H1 (cell line): ENCODE measurements at regions not wholly inside any gene's neighbourhood (a gene's known extent, or its start where the extent isn't known, plus 50 kb on each side); places are given as distances from the start of the nearest gene placed in this dataset.

ENCODE experiments used
- CTCF ChIA-PET: fragments of 300-600 bp; sonication (Branson Sonifier 250); formaldehyde crosslinking; loops from one replicate; lab custom pipeline; 2021; ENCODE audit not compliant: partially characterized antibody; lab: Charles Lee
- POLR2A ChIA-PET: fragments of 300-600 bp; sonication (Branson Sonifier 250); formaldehyde crosslinking; loops from one replicate; lab custom pipeline; 2021; ENCODE audit warnings: inconsistent platforms; ENCODE audit not compliant: partially characterized antibody; lab: Charles Lee
- DNase-seq, 2 experiments: peaks; one replicate each; pipeline versions ENCODE4 v3.0.0 to v3.0.0-alpha.2; 2010 to 2022; ENCODE audit warnings: low spot score in 2 of 2, low read depth in 1 of 2, mixed read lengths in 1 of 2
- FAIRE-seq: peaks from 2 replicates; lab custom pipeline; 2011; peaks lifted over from hg19 to GRCh38; lab: Jason Lieb, UNC
- H2AFZ ChIP-seq: 2 replicates; pipeline ENCODE4 v1.8.1; 2012; ENCODE audit warnings: low read length, inconsistent platforms
- H2AK5ac ChIP-seq: 2 replicates; pipeline ENCODE4 v1.6.1; 2013; ENCODE audit warnings: low read depth, low read length
- H2BK120ac ChIP-seq: replicated peaks from 2 replicates; pipeline ENCODE3; 2013; ENCODE audit warnings: low read depth, low read length, inconsistent platforms
- H2BK12ac ChIP-seq: 2 replicates; pipeline ENCODE4 v1.6.1; 2013; ENCODE audit warnings: low read depth, low read length
- H2BK15ac ChIP-seq: 2 replicates; pipeline ENCODE4 v1.6.1; 2013; ENCODE audit warnings: low read length
- H2BK20ac ChIP-seq: 2 replicates; pipeline ENCODE4 v1.6.1; 2013; ENCODE audit warnings: low read length
- H2BK5ac ChIP-seq: 2 replicates; pipeline ENCODE4 v1.6.1; 2013; ENCODE audit warnings: low read depth, low read length
- H3K14ac ChIP-seq: 2 replicates; pipeline ENCODE4 v1.6.1; 2013; ENCODE audit warnings: inconsistent platforms; ENCODE audit not compliant: insufficient read length
- H3K18ac ChIP-seq: 2 replicates; pipeline ENCODE4 v1.6.1; 2013; ENCODE audit warnings: low read length; ENCODE audit errors: extremely low read depth
- H3K23ac ChIP-seq: 2 replicates; pipeline ENCODE4 v1.6.1; 2013; ENCODE audit warnings: inconsistent platforms; ENCODE audit not compliant: insufficient read length
- H3K23me2 ChIP-seq: 2 replicates; pipeline ENCODE4 v1.6.1; 2013; ENCODE audit warnings: low read depth, low read length
- H3K27ac ChIP-seq: 2 replicates; pipeline ENCODE4 v1.6.1; 2011; ENCODE audit warnings: low read depth, low read length, inconsistent platforms
- H3K27me3 ChIP-seq, 4 experiments: replicated peaks in 1 of 4; 1 replicate in 1 of 4; 2 replicates in 3 of 4; pipeline versions ENCODE4 v1.6.1 to v1.8.1; 2011 to 2013; ENCODE audit warnings: low read length in 3 of 4, mild to moderate bottlenecking in 3 of 4, inconsistent platforms in 2 of 4, mixed read lengths in 2 of 4, moderate library complexity in 1 of 4; ENCODE audit not compliant: control insufficient read depth in 3 of 4, insufficient read depth in 3 of 4; ENCODE audit errors: extremely low read depth in 1 of 4
- H3K36me3 ChIP-seq, 4 experiments: 2 replicates each; pipeline versions ENCODE4 v1.6.1 to v1.8.1; 2011 to 2013; ENCODE audit warnings: mild to moderate bottlenecking in 4 of 4, low read length in 3 of 4, moderate library complexity in 2 of 4, control low read depth in 1 of 4, inconsistent platforms in 1 of 4; ENCODE audit not compliant: insufficient read depth in 4 of 4, control insufficient read depth in 2 of 4
- H3K4ac ChIP-seq: replicated peaks from 2 replicates; pipeline ENCODE3; 2013; ENCODE audit warnings: low read length, low read depth, mixed read lengths, inconsistent platforms; ENCODE audit not compliant: insufficient read length
- H3K4me1 ChIP-seq, 4 experiments: replicated peaks in 1 of 4; 1 replicate in 1 of 4; 2 replicates in 3 of 4; pipeline versions ENCODE4 v1.6.1 to v1.8.1; 2011 to 2013; ENCODE audit warnings: low read length in 3 of 4, inconsistent platforms in 2 of 4, mixed read lengths in 1 of 4; ENCODE audit not compliant: insufficient read depth in 4 of 4, control insufficient read depth in 3 of 4
- H3K4me2 ChIP-seq, 2 experiments: 2 replicates each; pipeline versions ENCODE4 v1.6.1 to v1.8.1; 2011 to 2013; ENCODE audit warnings: low read depth in 2 of 2, low read length in 2 of 2, control low read depth in 1 of 2, inconsistent platforms in 1 of 2, mild to moderate bottlenecking in 1 of 2; ENCODE audit not compliant: insufficient read depth in 1 of 2
- H3K4me3 ChIP-seq, 4 experiments: fragments of 200-600, 300-600 bp in 1 of 4; sonication (generic), shearing (Covaris generic), sonication (Bioruptor Twin) in 1 of 4; 2 replicates each; pipeline versions ENCODE4 v1.5.1 to v1.8.1; 2011 to 2016; ENCODE audit warnings: low read length in 4 of 4, low read depth in 3 of 4, control low read depth in 2 of 4, inconsistent platforms in 2 of 4, mild to moderate bottlenecking in 2 of 4, mixed read lengths in 1 of 4, moderate library complexity in 1 of 4; ENCODE audit not compliant: insufficient read depth in 2 of 4; ENCODE audit errors: extremely low read depth in 1 of 4
- H3K56ac ChIP-seq: replicated peaks from 2 replicates; pipeline ENCODE3; 2013; ENCODE audit warnings: low read depth, mild to moderate bottlenecking, mixed read lengths, low read length, inconsistent platforms; ENCODE audit not compliant: insufficient read length
- H3K79me1 ChIP-seq: 2 replicates; pipeline ENCODE4 v1.6.1; 2013; ENCODE audit warnings: low read depth, low read length, control low read depth
- H3K79me2 ChIP-seq, 2 experiments: 2 replicates each; pipeline versions ENCODE4 v1.6.1 to v1.8.1; 2012 to 2013; ENCODE audit warnings: low read length in 2 of 2, mild to moderate bottlenecking in 2 of 2, inconsistent platforms in 1 of 2; ENCODE audit not compliant: insufficient read depth in 2 of 2, control insufficient read depth in 1 of 2
- H3K9ac ChIP-seq, 4 experiments: replicated peaks in 1 of 4; 1 replicate in 1 of 4; 2 replicates in 3 of 4; pipeline versions ENCODE4 v1.6.1 to v1.8.1; 2011 to 2013; ENCODE audit warnings: low read depth in 3 of 4, low read length in 3 of 4, control low read depth in 2 of 4, mild to moderate bottlenecking in 2 of 4, moderate library complexity in 2 of 4, inconsistent platforms in 1 of 4; ENCODE audit errors: extremely low read depth in 1 of 4
- H3K9me3 ChIP-seq, 2 experiments: 2 replicates each; pipeline versions ENCODE4 v1.6.1 to v1.8.1; 2012 to 2013; ENCODE audit warnings: mild to moderate bottlenecking in 2 of 2, moderate library complexity in 2 of 2, control low read depth in 1 of 2, inconsistent platforms in 1 of 2, low read depth in 1 of 2, low read length in 1 of 2, mixed read lengths in 1 of 2; ENCODE audit not compliant: insufficient read depth in 2 of 2
- H4K20me1 ChIP-seq, 2 experiments: replicated peaks in 1 of 2; 2 replicates each; pipeline versions ENCODE3 to v1.8.1; 2011 to 2013; ENCODE audit warnings: inconsistent platforms in 2 of 2, low read length in 2 of 2, mild to moderate bottlenecking in 1 of 2; ENCODE audit not compliant: insufficient read depth in 2 of 2, control insufficient read depth in 1 of 2
- H4K5ac ChIP-seq: 2 replicates; pipeline ENCODE4 v1.6.1; 2013; ENCODE audit warnings: low read length, low read depth, mixed read lengths, inconsistent platforms; ENCODE audit not compliant: insufficient read length
- H4K8ac ChIP-seq: 2 replicates; pipeline ENCODE4 v1.8.0; 2013; ENCODE audit warnings: mild to moderate bottlenecking, moderate library complexity, low read length, inconsistent platforms; ENCODE audit not compliant: insufficient read depth; ENCODE audit errors: extremely low read depth
- H4K91ac ChIP-seq: replicated peaks from 2 replicates; pipeline ENCODE3; 2013; ENCODE audit warnings: low read length, mixed read lengths, inconsistent platforms; ENCODE audit not compliant: insufficient read length
- EZH2 ChIP-seq: fragments of 200-600 bp; sonication (generic); IDR thresholded peaks from 2 replicates; pipeline ENCODE4 v1.7.1; 2012; ENCODE audit warnings: low read depth, mild to moderate bottlenecking, moderate library complexity, low read length, inconsistent platforms; ENCODE audit not compliant: severe bottlenecking
- GABPA ChIP-seq: IDR thresholded peaks from 2 replicates; pipeline ENCODE4 v1.6.1; 2011; ENCODE audit warnings: mild to moderate bottlenecking, low read length, moderate library complexity, borderline replicate concordance; ENCODE audit not compliant: insufficient read depth
- GTF2F1 ChIP-seq: IDR thresholded peaks from 2 replicates; pipeline ENCODE4 v1.6.1; 2012; ENCODE audit warnings: low read depth, low read length, improper control_type of control experiment, borderline replicate concordance
- KDM5A ChIP-seq: fragments of 200-600 bp; IDR thresholded peaks from 2 replicates; pipeline ENCODE4 v1.7.1; 2012; ENCODE audit warnings: mild to moderate bottlenecking, low read length, inconsistent platforms, mixed read lengths
- POLR2A ChIP-seq, 2 experiments: IDR thresholded peaks; 1 replicate in 1 of 2; 2 replicates in 1 of 2; pipeline ENCODE4 v1.6.1; 2011; ENCODE audit warnings: low read depth in 2 of 2, low read length in 2 of 2, mild to moderate bottlenecking in 2 of 2; ENCODE audit errors: control extremely low read depth in 1 of 2
- POU5F1 ChIP-seq: IDR thresholded peaks from 2 replicates; pipeline ENCODE4 v1.6.1; 2011; ENCODE audit warnings: low read depth, mild to moderate bottlenecking, low read length, moderate library complexity
- SIRT6 ChIP-seq: IDR thresholded peaks from one replicate; pipeline ENCODE4 v1.7.1; 2012; ENCODE audit warnings: low read length, inconsistent platforms
- SIX5 ChIP-seq: IDR thresholded peaks from 2 replicates; pipeline ENCODE4 v1.6.1; 2011; ENCODE audit warnings: mild to moderate bottlenecking, low read depth, low read length
- SRF ChIP-seq: IDR thresholded peaks from 2 replicates; pipeline ENCODE4 v1.6.1; 2011; ENCODE audit warnings: mild to moderate bottlenecking, low read depth, low read length, moderate library complexity
- TAF7 ChIP-seq: optimal IDR thresholded peaks from 2 replicates; pipeline ENCODE3; 2011; ENCODE audit warnings: low read depth, mild to moderate bottlenecking, inconsistent platforms, low read length, moderate library complexity, borderline replicate concordance
- WGBS, 2 experiments: shearing (Covaris generic) in 1 of 2; methylation state at CpG; one replicate each; pipeline versions ENCODE4 v1.1.6 to v1.1.7; 2013 to 2015; ENCODE audit warnings: low lambda C conversion rate in 2 of 2, mixed read lengths in 2 of 2, inconsistent platforms in 1 of 2, low coverage in 1 of 2, missing lambda C conversion rate in 1 of 2; ENCODE audit not compliant: insufficient replicate concordance in 2 of 2, insufficient coverage in 1 of 2, insufficient read length in 1 of 2; ENCODE audit errors: extremely low coverage in 1 of 2, missing lambda C conversion rate in 1 of 2; 5-methylcytosine and 5-hydroxymethylcytosine counted together
- TF ChIP-seq, protein P1 (sequence below): IDR thresholded peaks from 2 replicates; pipeline ENCODE4 v1.6.1; 2012; ENCODE audit warnings: inconsistent platforms

- Histone ChIP-seq H2BK12ac (no peak overlapping the region), H3K27me3 (no peaks in the 10 kb centered on the region), H3K9ac (no peak overlapping the region), H4K91ac (no peak overlapping the region), H2AK5ac (no peak overlapping the region), H3K18ac (no peak overlapping the region), H4K5ac (no peak overlapping the region), H3K56ac (no peak overlapping the region), H3K4me3 (no peak overlapping the region), H3K4me2 (no peak overlapping the region), H4K8ac (no peak overlapping the region; the same call in 1 of the 2 replicates), H3K23ac (no peak overlapping the region), H2BK120ac (no peak overlapping the region), H3K23me2 (no peaks in the 10 kb centered on the region), H3K9me3 (no peaks in the 10 kb centered on the region), H3K4me1 (no peaks in the 10 kb centered on the region), H3K79me1 (no peaks in the 10 kb centered on the region), H4K20me1 (no peaks in the 10 kb centered on the region)
- CTCF ChIA-PET: interaction anchor here (0.6 to 1.3 kb wide), 9 partner anchors 10 to 545 kb away, joined by 3 to 4 read pairs (median 3); no protein-coding TSS in a partner anchor
- POLR2A ChIA-PET: no interaction called here
- DNase-seq: no peak
- WGBS, 2 experiments: 71% methylated on average over 1 of the region's 1 CpG; no CpG with 5 or more reads in 1 of the 2 experiments
- TF ChIP-seq POU5F1: no peak
- TF ChIP-seq GTF2F1: no peak
- TF ChIP-seq EZH2: no peak
- TF ChIP-seq POLR2A (IDR thresholded peaks at IDR 0.05; ENCODE audit: control extremely low read depth in 1 of 2, low read depth in 2 of 2, low read length in 2 of 2): no peak
- TF ChIP-seq TAF7: no peak
- TF ChIP-seq SRF: no peak
- no peak for TF ChIP-seq KDM5A
- TF ChIP-seq, protein P1, sequence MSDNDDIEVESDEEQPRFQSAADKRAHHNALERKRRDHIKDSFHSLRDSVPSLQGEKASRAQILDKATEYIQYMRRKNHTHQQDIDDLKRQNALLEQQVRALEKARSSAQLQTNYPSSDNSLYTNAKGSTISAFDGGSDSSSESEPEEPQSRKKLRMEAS: no peak
- no peak for TF ChIP-seq SIRT6
- TF ChIP-seq GABPA: no peak
- no peak for TF ChIP-seq SIX5
- TF ChIP-seq, all 59 proteins: peak for 0
- Histone ChIP-seq H3K27ac (no peak overlapping the region), H2BK5ac (no peak overlapping the region), H3K79me2 (no peaks in the 10 kb centered on the region), H2AFZ (no peak overlapping the region; the same call in 1 of the 2 replicates), H3K14ac (no peak overlapping the region), H3K36me3 (no peaks in the 10 kb centered on the region), H3K4ac (no peak overlapping the region), H2BK20ac (no peak overlapping the region), H2BK15ac (no peak overlapping the region)
- no peak for FAIRE-seq
These were observed 532.9 kb downstream of the SLITRK6 start for GRCh38 chr13:85266331-85266730.
